OCI-LY1 (cell line): ENCODE measurements at regions not wholly inside any gene's neighbourhood (a gene's known extent, or its start where the extent isn't known, plus 50 kb on each side); places are given as distances from the start of the nearest gene placed in this dataset.

Experiments used
- H2AFZ ChIP-seq: fragments of 200-600 bp; sonication (generic), shearing (Covaris generic); 2 replicates; pipeline ENCODE4 v1.6.0; 2014; ENCODE audit warnings: antibody characterized with exemption, mild to moderate bottlenecking, low read length
- H3F3A ChIP-seq: fragments of 200-600 bp; sonication (generic), shearing (Covaris generic); 2 replicates; pipeline ENCODE4 v1.6.0; 2014; ENCODE audit warnings: mild to moderate bottlenecking, antibody characterized with exemption, low read length, moderate library complexity; ENCODE audit not compliant: insufficient read depth
- H3K27ac ChIP-seq: fragments of 200-600 bp; sonication (generic); 2 replicates; pipeline ENCODE4 v1.5.1; 2014; ENCODE audit warnings: low read length, mixed run types, mild to moderate bottlenecking, low read depth; ENCODE audit not compliant: poor library complexity, severe bottlenecking
- H3K27me3 ChIP-seq: fragments of 200-600 bp; sonication (generic); 2 replicates; pipeline ENCODE4 v1.6.0; 2014; ENCODE audit warnings: antibody characterized with exemption, mild to moderate bottlenecking, low read length, moderate library complexity; ENCODE audit not compliant: insufficient read depth
- H3K36me3 ChIP-seq: fragments of 200-600 bp; sonication (generic); 2 replicates; pipeline ENCODE4 v1.6.1; 2014; ENCODE audit warnings: mild to moderate bottlenecking, antibody characterized with exemption, low read length, moderate library complexity, mixed read lengths; ENCODE audit not compliant: insufficient read depth
- H3K4me1 ChIP-seq: fragments of 200-600 bp; sonication (generic); 2 replicates; pipeline ENCODE4 v1.5.1; 2014; ENCODE audit warnings: mild to moderate bottlenecking, low read length, moderate library complexity; ENCODE audit not compliant: insufficient read depth, severe bottlenecking
- H3K4me2 ChIP-seq: fragments of 200-600 bp; sonication (generic), shearing (Covaris generic); 2 replicates; pipeline ENCODE4 v1.6.1; 2014; ENCODE audit warnings: low read length
- H3K4me3 ChIP-seq: fragments of 200-600 bp; sonication (generic); 2 replicates; pipeline ENCODE4 v1.5.1; 2014; ENCODE audit warnings: low read length, low read depth, mild to moderate bottlenecking, mixed read lengths; ENCODE audit not compliant: poor library complexity, severe bottlenecking
- H3K79me2 ChIP-seq: fragments of 200-600 bp; shearing (Covaris generic); 2 replicates; pipeline ENCODE4 v1.6.1; 2016; ENCODE audit warnings: mixed run types, low read length, mixed read lengths; ENCODE audit not compliant: insufficient read depth
- H3K9ac ChIP-seq: fragments of 200-600 bp; sonication (generic), shearing (Covaris generic); 2 replicates; pipeline ENCODE4 v1.6.1; 2014; ENCODE audit warnings: mild to moderate bottlenecking, low read length, mixed read lengths
- H3K9me2 ChIP-seq: fragments of 200-600 bp; sonication (generic), shearing (Covaris generic); 2 replicates; pipeline ENCODE4 v1.6.1; 2014; ENCODE audit warnings: low read depth, mild to moderate bottlenecking, low read length, mixed read lengths
- H3K9me3 ChIP-seq: fragments of 200-600 bp; shearing (Covaris generic); 2 replicates; pipeline ENCODE4 v1.6.1; 2014; ENCODE audit warnings: low read length, mixed read lengths
- H4K20me1 ChIP-seq: fragments of 200-600 bp; sonication (generic), shearing (Covaris generic); 2 replicates; pipeline ENCODE4 v1.6.0; 2016; ENCODE audit warnings: mild to moderate bottlenecking, low read length; ENCODE audit not compliant: insufficient read depth
- CTCF ChIP-seq: fragments of 200-600 bp; sonication (generic), shearing (Covaris generic); IDR thresholded peaks from 2 replicates; pipeline ENCODE4 v1.5.1; 2017; ENCODE audit warnings: mild to moderate bottlenecking, antibody characterized with exemption, low read length, moderate library complexity, mixed read lengths
- EZH2 ChIP-seq: fragments of 200-600 bp; sonication (generic), shearing (Covaris generic); IDR thresholded peaks from 2 replicates; pipeline ENCODE4 v1.8.0; 2017; ENCODE audit warnings: borderline replicate concordance, mixed run types, mild to moderate bottlenecking, antibody characterized with exemption, low read length, moderate library complexity, mixed read lengths

- TF ChIP-seq EZH2 (no peak), CTCF (no peak)
- no peaks in the 10 kb centered on the region for H3K36me3 ChIP-seq
- no peaks in the 10 kb centered on the region for H3F3A ChIP-seq
- H3K27ac ChIP-seq, result no peak overlapping the region
- H3K4me3 ChIP-seq, result no peak overlapping the region
- H3K4me2 ChIP-seq, result no peak overlapping the region
- no peaks in the 10 kb centered on the region for H3K27me3 ChIP-seq
- no peak overlapping the region for H2AFZ ChIP-seq
- no peak overlapping the region for H3K9ac ChIP-seq
- no peaks in the 10 kb centered on the region for H3K9me3 ChIP-seq
- no peaks in the 10 kb centered on the region for H3K9me2 ChIP-seq
- H3K4me1 ChIP-seq, result peaks cover 27% of the 10 kb centered on the region
- no peaks in the 10 kb centered on the region for H4K20me1 ChIP-seq
- H3K79me2 ChIP-seq, result no peaks in the 10 kb centered on the region
Measured at GRCh38 chr4:187663076-187663475, 332.5 kb upstream of the ZFP42 start.

DNA sequence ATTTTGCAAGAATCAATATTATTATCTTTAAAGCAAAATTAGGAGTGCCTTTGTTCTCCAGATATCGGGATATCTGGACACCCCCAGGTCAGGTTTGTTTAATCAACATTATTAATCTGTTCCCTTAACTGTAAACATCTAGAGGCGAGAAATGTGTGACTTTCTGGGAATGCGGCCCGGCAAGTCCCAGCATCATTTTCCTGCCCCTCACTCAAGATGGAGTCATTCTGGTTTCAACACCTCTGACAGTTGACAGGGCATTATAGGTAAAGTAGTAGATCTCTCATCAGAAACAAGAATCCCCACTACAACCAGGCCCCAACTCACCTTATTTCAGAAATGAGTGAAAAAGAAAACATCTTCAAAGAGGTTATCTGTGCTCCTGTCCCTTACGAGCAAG is 331.6 kb upstream of the ZFP42 start:
- Histone ChIP-seq H4K20me1 (no peaks in the 10 kb centered on the region), H3K9me2 (no peaks in the 10 kb centered on the region), H3K36me3 (no peaks in the 10 kb centered on the region), H3K9me3 (no peaks in the 10 kb centered on the region), H3K4me2 (no peak overlapping the region), H3K79me2 (no peaks in the 10 kb centered on the region), H3K27ac (no peak overlapping the region), H3K9ac (no peak overlapping the region), H2AFZ (no peak overlapping the region), H3F3A (no peaks in the 10 kb centered on the region), H3K4me1 (peaks cover 27% of the 10 kb centered on the region), H3K27me3 (no peaks in the 10 kb centered on the region), H3K4me3 (no peak overlapping the region)
- TF ChIP-seq EZH2, result no peak
- no peak for TF ChIP-seq CTCF

DNA sequence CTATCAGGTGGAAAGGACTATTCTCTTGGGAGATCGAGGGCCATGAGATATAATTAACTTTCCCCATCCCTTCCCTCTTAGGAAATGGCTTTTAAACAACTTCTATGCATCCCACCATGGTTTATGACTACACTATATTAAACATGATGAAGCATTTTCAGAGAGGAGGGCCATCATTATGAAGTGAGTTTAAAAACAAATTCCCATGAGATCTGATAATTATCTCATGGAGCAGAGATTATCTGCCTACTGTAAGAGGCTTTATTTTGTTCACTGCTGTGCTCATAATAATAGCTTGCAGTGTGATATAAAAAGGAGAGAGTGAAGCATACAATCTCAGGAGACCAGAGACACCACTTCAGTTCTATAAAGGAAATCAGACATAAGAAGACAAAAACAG is 330.5 kb upstream of the ZFP42 start:
- H3K79me2 ChIP-seq, result no peaks in the 10 kb centered on the region
- no peaks in the 10 kb centered on the region for H4K20me1 ChIP-seq
- no peaks in the 10 kb centered on the region for H3K9me2 ChIP-seq
- no peaks in the 10 kb centered on the region for H3K9me3 ChIP-seq
- H3K9ac ChIP-seq, result no peak overlapping the region
- peaks cover 27% of the 10 kb centered on the region for H3K4me1 ChIP-seq
- H3K4me2 ChIP-seq, result no peak overlapping the region
- TF ChIP-seq CTCF (no peak), EZH2 (no peak)
- H3K27ac ChIP-seq, result no peak overlapping the region
- no peaks in the 10 kb centered on the region for H3K27me3 ChIP-seq
- H3K4me3 ChIP-seq, result no peak overlapping the region
- H3F3A ChIP-seq, result no peaks in the 10 kb centered on the region
- H2AFZ ChIP-seq, result no peak overlapping the region
- no peaks in the 10 kb centered on the region for H3K36me3 ChIP-seq
